ENCODE measurements at regions not wholly inside any gene's neighbourhood (a gene's known extent, or its start where the extent isn't known, plus 50 kb on each side); places are given as distances from the start of the nearest gene placed in this dataset.

GRCh38 chr2:234438305-234438977, 58.4 kb downstream of the ARL4C start:
- no peak for DNase-seq (ENCODE audit: low spot score)

GRCh38 chr2:234437642-234438304, 59.1 kb downstream of the ARL4C start:
- no peak for DNase-seq (ENCODE audit: low spot score)

- no peak for DNase-seq (ENCODE audit: low spot score)
Measured at GRCh38 chr2:234436482-234436837, 60.4 kb downstream of the ARL4C start.

GRCh38 chr2:234435836-234436481, 60.9 kb downstream of the ARL4C start:
- no peak for DNase-seq (ENCODE audit: low spot score)

GRCh38 chr2:234433201-234433600, 63.7 kb downstream of the ARL4C start:
- DNase-seq (ENCODE audit: low spot score) = no peak

- DNase-seq (ENCODE audit: low spot score) = no peak
Measured at GRCh38 chr2:234430871-234431270, 66.0 kb downstream of the ARL4C start.

GRCh38 chr2:234429265-234429664, 67.6 kb downstream of the ARL4C start:
- DNase-seq (ENCODE audit: low spot score) = no peak

- DNase-seq (ENCODE audit: low spot score) = peak; percentile 74
Measured at GRCh38 chr2:234427081-234428061, 69.5 kb downstream of the ARL4C start.

GRCh38 chr2:234426616-234427015, 70.3 kb downstream of the ARL4C start:
- no peak for DNase-seq (ENCODE audit: low spot score)

- no peak for DNase-seq (ENCODE audit: low spot score)
Measured at GRCh38 chr2:234425639-234426603, 71.0 kb downstream of the ARL4C start.

GRCh38 chr2:234423884-234424283, 73.0 kb downstream of the ARL4C start:
- no peak for DNase-seq (ENCODE audit: low spot score)

GRCh38 chr2:234422981-234423431, 73.9 kb downstream of the ARL4C start:
- no peak for DNase-seq (ENCODE audit: low spot score)

GRCh38 chr2:234422273-234422732, 74.6 kb downstream of the ARL4C start:
- DNase-seq (ENCODE audit: low spot score) = no peak

- DNase-seq (ENCODE audit: low spot score) = no peak
Measured at GRCh38 chr2:234420408-234420807, 76.5 kb downstream of the ARL4C start.

- no peak for DNase-seq (ENCODE audit: low spot score)
Measured at GRCh38 chr2:234419726-234420125, 77.2 kb downstream of the ARL4C start.

- no peak for DNase-seq (ENCODE audit: low spot score)
Measured at GRCh38 chr2:234415706-234416105, 81.2 kb downstream of the ARL4C start.

GRCh38 chr2:234414596-234414995, 82.3 kb downstream of the ARL4C start:
- no peak for DNase-seq (ENCODE audit: low spot score)

- no peak for DNase-seq (ENCODE audit: low spot score)
Measured at GRCh38 chr2:234412726-234413125, 84.2 kb downstream of the ARL4C start.

- no peak for DNase-seq (ENCODE audit: low spot score)
Measured at GRCh38 chr2:234411793-234412192, 85.1 kb downstream of the ARL4C start.

GRCh38 chr2:234410526-234410925, 86.4 kb downstream of the ARL4C start:
- DNase-seq (ENCODE audit: low spot score) = peak; percentile 42

- no peak for DNase-seq (ENCODE audit: low spot score)
Measured at GRCh38 chr2:234409590-234409989, 87.3 kb downstream of the ARL4C start.

Measured in iPS-NIHi11 (cell line).